ENCODE measurements at regions not wholly inside any gene's neighbourhood (a gene's known extent, or its start where the extent isn't known, plus 50 kb on each side); places are given as distances from the start of the nearest gene placed in this dataset.
"Not testable (repeated sequence)": the region's sequence is repeated elsewhere in the genome, so short reads cannot be mapped to it uniquely, and the experiment has no call there.

DNA sequence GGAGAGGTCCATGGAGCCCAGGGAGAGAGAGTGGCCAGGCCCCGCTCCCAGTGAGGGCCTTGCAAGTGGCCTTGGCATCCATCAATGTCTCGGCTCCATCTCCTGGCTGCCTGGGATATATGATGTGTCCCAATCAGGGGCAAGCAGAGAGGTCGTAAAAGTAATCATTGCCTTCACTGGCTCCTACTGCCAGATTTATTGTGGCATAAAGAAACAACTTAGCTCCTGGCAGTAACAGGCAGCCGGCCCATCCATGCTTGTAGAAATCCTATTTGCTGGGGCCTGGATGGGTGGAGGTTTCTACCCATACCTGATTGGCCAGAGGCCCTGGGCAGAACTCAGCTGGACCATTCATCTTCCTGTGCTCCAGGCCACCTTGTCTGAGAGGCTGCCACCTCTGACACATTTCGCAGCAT lies 272.6 kb downstream of the MATN1 start:
- DNase-seq: no peak

DNA sequence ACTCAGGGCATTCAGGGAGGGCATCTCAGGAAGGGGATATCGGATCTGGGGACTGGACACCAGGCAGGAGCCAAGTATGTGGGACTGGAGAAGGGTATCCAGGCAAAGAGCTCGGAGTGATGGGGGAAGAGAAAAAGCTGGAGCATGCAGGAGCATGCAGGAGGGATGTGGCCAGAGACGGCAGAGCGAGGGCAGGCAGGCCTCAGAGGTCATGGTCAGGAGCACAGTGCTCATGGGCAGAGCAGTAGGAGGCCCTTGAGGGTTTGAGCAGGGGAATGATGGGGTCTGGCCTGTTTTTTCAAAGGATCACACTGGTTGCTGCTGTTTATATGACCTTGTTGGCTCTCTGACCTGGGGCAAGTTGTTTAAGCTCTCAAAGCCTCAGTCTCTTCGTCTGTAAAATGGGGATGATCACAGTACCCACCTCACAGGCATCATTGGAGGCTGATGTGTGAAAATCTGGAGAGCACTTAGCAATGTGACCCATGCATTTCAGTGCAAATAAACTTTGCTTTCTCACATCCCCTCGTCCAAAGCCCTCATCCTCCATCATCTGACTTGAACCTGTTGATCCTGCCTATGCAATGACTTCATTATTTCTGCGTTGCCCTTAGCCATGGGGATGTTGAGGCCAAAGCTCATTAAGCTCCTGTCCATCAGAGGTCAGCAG lies 273.1 kb downstream of the MATN1 start:
- DNase-seq: no peak

DNA sequence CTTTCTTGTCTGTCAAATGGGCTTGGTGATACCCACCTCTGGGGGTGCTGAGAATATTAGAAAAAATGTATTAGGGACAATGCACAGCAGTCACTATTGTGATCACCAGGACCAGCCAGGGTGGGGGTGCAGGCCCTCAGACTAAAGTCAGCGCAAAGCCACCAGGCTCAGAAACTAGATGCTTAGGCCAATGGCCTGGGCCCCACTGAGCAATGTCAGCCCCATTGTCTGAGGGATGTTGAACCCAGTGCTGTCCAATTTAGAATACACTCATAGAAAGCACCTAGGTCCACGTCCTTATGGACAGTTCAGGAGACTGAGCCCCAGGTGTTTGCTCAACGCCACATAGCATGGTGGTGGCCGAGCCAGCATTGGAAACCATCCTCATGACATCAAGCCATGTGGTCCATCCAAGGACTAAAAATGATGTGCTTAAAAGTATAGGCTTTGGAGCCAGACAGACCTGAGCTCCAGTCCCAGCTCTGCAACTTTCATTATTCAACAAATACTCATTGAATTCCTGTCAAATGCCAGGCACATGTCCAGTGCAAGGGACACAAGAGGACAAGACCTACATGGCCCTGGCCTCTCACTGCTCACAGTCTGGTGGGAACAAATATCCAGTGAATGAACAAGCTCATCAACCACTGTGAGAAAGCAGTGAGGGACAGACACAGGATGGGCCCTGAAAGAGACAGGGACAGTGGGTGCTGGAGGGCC lies 273.8 kb downstream of the MATN1 start:
- no peak for DNase-seq

DNA sequence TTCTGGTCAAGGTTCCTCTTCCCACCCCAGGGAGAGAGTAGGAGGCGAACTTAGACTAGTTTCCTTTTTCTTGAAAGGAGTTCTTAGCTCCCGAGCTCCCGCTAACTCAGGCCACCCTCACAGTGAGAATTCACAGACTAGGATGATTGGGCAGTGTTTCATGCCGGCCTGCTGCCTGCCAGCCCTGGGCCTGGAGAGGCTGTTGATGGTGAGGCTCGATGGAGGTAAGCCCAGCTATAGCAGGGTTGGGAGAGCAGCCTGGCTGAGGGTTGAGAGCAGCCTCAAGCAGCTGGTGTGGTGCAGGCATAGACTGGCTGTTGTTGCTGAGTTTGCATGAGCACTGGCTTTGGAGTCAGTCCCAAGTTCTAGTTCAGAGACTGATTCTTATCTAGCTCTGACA lies 274.4 kb downstream of the MATN1 start:
- DNase-seq: no peak

DNA sequence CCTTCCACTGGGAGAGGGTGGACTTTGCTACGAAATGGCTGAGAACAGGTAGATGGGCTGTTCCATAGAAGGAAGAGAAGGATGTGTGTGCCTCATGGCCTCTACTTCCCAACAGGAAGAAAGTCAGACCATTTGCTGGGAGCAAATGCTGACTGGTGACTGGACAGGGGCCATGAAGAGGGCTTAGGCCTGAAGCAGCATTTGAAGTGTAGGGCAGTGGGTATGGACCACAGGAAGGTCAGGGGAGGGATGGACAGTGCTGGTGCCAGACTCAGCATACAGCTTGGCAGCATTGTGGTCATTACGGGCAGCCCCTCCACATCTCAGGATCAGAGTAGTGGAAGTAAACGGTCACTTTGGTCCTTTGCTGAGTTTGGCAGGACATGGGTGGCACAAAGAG lies 275.7 kb downstream of the MATN1 start:
- no peak for DNase-seq

DNA sequence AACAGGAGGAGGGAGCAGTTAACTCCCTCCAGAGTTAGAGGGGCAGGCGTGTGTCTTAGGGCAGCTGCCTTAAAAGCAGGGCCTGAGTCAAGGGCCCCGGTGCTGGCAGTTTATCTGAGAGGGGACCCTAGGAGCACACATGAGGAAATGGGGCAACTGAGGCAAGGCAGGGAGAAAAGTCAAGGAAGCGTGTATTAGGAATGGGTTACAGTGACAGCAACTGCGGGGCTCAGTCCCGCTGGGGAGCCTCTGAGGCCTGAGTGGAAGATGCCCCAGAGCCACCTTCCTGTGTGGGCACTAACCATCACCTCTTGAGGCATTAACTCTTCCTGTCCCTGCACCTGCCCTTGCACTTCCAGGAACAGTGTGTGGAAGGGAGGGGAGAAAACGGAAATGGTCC lies 276.3 kb downstream of the MATN1 start:
- no peak for DNase-seq

DNA sequence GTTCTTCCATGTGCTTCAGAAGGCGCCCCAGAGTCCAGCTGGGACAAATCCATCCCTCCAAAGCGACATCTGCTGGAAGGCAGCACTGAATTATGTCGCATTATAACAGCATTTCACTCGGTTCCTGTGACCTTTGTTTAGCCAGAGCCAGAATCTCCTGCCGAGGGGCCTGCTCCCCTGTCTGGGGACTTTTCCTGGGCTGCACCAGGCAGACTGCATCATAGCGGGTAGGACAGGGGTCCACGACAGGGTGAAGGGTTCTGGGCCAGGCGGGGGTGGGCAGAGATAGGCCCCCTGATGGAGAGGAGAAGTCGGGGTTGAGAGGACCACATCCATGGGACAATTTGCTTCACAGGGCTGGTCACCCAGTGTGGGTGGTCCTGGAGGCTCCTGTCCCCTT lies 276.9 kb downstream of the MATN1 start:
- no peak for DNase-seq

DNA sequence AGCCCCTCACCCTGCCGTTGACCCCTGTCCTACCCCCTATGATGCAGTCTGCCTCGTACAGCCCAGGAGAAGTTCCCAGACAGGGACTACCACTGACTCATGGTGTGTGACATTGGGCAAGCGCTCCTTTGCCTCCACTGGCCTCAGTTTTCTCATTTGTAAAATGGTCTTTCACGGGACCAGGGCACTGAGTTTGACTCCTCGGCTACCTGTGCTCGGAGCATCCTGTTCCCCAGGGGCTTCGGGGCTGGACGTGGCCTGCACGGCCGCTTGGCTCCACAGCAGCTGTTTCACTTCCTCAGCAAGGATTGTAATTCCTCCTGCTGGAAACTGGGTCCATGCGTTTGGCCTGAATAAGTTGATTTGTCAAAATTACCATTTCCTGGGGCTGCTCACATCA lies 277.3 kb downstream of the MATN1 start:
- DNase-seq: no peak

DNA sequence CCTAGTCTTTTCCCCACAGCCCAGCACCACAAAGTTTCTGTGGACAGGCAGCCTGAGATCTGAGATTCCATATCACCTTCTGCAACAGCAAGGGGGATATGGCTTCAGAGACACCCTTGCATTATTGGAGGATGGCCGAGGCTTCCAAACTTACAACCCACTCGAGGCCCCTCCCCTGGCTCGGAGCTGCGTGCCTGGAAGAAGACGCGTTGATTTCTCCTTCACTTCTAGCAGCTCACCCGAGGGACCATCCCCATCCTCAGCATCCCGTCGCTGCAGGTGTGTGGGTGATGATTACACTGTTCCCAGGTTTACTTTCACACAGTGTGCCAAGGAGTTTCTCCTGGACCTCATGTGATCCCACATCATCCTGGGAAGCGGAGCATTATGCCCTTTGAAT lies 277.9 kb downstream of the MATN1 start:
- DNase-seq: no peak

DNA sequence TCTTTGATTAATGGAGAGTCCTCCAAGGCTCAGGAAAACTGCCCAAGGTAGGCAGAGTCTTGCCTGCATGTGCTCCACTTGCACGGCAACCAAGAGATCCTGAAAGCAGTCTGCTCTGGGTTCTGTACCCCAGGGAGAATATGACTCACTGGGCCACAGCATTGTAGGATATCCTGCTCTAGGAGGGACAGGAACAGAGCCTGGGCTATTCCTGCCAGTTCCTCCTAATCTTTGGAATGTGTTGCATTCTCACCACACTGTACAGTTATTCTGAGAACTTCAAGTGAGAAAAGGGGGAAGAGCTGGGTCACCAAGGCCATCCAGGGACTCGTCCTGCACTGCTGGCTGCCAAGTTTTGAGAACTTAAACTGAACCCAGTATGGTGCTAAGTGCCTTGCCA lies 278.5 kb downstream of the MATN1 start:
- no peak for DNase-seq

DNA sequence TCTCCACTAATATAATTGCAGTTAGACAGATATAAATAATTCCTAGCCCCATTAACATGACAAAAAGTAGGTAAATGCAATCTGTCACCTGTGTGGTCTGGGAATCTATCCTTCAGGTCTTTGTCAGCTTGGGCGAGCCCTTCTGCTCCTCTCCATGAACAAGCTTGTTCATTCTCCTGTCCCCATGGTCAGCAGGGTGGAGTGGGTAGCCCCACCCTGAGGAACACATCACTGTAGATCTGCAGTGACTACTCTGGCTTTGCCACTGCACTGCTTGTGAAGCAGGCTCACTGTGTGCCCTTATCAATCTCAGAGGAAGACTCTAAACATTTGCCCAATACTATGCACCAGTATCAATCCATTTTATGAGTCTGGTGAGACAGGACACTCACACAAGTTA lies 279.0 kb downstream of the MATN1 start:
- DNase-seq: no peak

DNA sequence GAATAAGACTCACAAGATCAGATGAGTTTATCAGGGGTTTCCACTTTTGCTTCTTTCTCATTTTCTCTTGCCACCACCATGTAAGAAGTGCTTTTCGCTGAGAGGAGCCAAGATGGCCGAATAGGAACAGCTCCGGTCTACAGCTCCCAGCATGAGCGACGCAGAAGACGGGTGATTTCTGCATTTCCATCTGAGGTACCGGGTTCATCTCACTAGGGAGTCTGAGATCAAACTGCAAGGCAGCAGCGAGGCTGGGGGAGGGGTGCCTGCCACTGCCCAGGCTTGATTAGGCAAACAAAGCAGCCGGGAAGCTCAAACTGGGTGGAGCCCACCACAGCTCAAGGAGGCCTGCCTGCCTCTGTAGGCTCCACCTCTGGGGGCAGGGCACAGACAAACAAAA lies 285.1 kb downstream of the MATN1 start:
- not testable (repeated sequence) for DNase-seq

DNA sequence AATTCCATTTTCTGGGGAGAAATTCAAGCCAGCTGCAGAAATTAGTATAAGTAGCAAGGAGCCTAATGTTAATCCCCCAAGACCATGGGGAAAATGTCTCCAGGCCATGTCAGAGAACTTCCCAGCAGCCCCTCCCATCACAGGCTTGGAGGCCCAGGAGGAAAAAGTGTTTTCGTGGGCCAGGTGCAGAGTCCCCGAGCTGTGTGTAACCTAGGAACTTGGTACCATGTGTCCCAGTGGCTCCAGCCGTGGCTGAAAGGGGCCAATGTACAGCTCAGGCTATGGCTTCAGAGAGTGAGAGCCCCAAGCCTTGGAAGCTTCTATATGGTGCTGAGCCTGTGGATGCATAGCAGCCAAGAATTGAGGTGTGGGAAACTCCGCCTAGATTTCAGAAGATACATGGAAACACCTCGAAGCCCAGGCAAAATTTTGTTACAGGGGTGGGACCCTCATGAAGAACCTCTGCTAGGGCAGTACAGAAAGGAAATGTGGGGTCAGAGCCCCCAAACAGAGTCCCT lies 286.3 kb downstream of the MATN1 start:
- no peak for DNase-seq

DNA sequence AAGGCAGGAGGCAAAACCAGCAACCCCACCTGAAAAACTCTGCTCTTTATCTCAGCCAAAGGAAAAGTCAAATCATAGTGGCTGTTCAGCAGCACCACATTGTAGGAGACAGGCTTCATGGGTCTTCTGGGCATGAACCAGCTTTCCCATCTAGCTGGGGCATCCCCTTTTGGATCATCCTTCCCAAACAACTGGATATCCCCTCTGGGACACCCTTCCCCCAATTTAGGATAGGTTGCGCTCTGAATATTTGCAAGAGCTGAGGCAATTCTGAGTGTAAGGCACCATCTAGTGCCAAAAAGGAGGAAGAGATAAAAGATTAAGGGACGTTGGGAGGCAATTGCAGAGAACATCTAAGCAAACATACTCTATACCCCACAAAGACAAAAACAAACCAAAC lies 295.8 kb downstream of the MATN1 start:
- no peak for DNase-seq

DNA sequence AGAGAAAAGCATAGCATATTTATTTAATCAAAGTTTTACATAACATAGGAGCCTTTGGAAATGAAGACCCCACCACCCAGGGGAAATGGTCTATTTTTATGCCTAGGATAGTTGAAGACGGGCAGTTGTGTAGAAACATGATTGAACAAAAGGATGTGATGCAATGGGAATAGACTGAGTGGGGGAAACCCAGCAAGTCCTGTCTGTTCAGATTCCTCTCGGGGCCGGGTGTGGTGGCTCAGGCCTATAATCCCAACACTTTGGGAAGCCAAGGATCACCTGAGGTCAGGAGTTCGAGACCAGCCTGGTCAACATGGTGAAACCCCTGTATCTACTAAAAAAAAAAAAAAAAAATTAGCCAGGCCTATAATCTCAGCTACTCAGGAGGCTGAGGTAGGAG lies 298.3 kb downstream of the MATN1 start:
- DNase-seq: no peak

DNA sequence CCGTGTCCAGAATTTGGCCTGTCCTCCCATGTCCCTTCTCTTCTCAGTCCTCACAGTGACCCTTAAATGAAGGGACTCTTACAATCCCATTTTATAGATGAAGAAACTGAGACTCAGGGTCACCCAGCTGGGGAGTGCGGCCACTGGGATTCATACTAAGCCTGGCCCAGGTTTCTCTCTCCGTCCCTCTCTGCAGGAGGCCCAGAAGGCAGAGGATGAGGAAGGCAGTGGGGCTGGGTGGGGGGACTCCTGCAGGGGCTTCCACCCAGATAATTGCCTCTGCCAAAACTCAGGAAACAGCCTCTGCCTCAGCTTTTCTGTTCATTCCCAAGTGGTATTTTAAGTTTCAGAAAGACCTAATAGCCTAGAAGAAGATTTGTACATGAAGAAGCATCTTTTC lies 299.8 kb downstream of the MATN1 start:
- no peak for DNase-seq

DNA sequence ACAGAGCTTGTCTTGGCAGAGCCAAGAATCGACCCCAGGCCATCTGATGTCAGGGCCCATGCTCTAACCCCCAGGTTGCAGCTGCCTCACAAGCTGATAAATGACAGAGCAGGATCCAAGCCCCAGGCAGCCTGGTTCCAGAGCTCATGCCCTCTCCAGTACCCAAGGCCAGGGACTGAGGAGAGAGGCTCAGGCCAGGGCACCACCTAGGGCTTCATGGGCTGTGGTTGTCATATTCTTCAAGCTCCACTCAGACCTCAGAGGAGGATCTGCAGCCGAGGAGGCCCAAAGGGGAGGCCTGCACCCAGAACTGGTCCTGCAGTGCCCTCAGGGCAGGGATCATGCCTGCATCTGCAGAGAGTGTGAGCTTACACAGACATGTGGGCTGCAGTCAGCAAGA lies 301.1 kb downstream of the MATN1 start:
- DNase-seq: no peak

DNA sequence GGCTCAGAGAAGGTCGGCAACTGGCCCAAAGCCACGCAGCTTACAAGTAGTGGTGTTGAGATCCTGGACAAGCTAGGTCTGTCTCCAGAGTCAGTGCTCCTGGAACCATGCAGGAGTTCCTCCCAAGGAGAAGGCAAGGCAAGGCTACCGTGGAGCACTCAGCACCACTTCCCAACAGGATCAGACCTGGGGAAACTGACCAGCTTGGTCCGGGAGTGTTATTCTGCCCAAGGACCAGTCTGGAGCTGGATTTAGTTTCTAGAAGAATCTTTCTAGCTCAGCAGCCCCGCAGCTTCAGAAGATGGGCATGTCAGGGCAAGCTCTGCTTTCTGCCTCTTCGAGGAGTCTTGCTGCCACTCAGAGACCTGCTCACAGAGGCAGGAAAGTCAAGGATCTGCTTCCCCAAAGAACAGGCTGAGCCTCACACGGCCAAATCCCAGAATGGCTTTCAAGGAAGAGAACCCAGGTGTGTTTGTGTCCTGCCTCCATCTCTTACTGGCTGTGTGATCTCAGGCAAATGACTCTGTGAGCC lies 302.8 kb downstream of the MATN1 start:
- DNase-seq: no peak

DNA sequence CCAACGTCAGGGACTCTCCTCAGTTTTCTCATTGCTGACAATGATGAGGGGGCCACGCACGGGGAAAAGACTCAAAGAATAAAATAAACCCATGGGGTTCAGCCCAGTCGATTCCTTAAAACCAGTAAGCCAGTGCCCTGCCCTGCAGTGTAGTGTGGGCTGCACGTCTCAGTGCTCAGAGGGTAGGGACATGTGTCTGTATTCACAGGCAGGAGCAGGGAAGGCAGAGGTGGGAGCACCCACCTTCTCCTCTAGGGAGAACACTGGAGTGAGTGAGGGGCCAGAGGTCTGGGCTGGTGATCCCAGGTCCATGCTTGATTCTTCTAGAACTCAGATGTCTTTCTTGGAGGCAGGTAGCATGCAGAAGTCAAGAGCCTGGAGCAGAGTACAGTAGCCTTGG lies 303.6 kb downstream of the MATN1 start:
- DNase-seq: no peak

DNA sequence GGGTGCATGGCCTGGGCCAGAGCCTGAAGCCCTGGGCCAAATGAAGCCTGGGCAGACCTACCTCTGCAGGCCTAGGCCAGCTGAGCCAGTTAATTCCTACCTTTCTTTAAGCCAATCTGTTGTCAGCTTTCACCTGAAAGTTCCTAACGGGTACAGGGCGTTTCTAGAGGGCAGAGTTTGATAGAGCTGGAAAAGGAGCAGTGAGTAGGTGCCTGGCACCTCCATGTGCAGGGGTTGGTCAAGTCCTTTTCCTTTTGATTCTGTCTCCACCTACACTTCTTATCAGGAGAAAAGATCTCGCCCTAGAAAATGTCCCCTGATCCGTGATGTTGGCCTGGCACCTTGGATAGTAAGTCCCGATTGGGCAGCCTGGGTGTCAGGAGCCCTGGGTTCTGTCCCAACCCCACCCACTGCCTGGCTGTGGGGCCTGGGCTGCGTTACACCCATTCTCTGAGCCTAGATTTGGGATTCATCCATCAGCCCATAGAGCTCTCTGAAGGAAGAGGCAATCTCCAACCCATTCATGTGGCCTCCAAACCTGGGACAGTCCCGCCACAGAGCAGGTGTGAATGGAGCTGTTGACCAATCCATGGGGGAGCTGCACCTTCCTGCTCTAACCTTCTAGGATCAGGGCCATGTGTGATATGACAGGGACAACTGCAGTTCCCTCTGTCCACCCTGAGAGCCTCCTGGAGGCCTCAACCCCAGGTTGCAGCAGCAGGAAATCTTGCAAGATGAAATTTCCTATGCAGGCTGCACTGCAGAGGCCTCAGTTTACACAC lies 304.3 kb downstream of the MATN1 start:
- no peak for DNase-seq

DNA sequence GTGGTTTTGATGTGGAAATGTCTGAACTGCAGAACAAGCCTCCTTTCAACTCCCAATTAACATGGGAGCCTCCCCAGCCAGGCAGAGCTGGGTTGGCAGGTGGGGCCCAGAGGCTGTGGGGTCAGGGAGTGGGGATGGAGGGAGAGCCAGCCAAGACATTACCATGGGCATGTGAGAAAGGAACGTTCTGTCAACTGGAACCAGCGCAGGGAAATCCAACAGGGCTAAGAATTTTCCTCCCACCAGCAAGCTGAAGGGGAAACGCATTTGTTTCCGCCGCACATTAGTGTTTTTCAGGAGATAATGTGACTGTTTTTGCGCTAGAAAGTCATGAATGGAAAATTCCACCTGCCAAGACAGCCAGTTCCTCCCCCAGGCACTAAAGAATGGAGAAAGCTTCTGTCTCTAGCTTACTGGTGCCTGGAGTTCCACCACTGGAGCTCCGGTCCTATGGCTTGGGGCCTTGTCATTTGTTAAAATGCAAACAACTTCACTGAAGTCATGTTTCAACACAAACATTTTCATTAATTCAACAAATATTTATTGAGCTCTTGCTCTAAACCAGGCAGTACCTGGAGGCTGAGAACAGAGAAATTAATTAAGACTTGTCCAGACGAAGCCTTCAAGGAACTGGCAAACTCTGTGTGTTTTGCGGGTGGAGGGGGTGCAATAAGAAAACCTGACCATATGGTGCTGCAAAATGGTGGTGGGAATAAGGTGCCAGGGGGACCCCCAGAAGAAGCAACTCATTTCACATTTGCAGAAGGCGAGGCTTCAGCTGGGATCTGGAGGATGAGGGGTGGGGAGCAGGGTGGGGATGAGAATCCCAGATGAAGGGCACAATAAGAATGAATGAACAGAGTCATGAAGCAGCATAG lies 305.1 kb downstream of the MATN1 start:
- no peak for DNase-seq

DNA sequence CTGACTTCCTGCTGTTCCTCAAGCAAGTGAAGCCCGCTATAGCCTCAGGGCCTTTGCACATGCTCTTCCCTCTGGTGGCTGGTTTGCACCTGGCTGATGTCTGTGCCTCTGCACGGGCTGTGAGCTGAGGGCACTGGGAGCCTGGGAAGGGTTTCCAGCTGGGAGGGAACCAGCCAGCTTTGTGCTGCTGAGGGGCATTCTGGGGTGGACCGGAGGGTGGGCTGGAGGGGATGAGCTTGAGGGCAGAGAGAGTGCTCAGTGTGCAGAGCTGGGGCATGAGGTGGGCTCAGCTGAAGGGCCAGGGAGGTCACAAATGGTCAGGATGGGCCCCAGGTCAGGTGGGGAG lies 305.7 kb downstream of the MATN1 start:
- DNase-seq: no peak
